Endothelial cell of umbilical vein (primary cell): ENCODE measurements at regions not wholly inside any gene's neighbourhood (a gene's known extent, or its start where the extent isn't known, plus 50 kb on each side); places are given as distances from the start of the nearest gene placed in this dataset.

Experiments
- BruUV-seq: library from RNA; stranded (reverse); fragments of 400-500 nt; replicated peaks from 2 replicates; lab custom pipeline; 2021; lab: Mats Ljungman, UMichigan
- CTCF ChIA-PET: fragments of 300-600, 350-600 bp; sonication (Branson Sonifier 250); formaldehyde crosslinking; loops from one replicate; lab custom pipeline; 2021; ENCODE audit warnings: antibody characterized with exemption, inconsistent platforms; lab: Charles Lee
- POLR2A ChIA-PET: fragments of 300-600, 350-600 bp; sonication (Branson Sonifier 250); formaldehyde crosslinking; loops from one replicate; lab custom pipeline; 2021; ENCODE audit warnings: antibody characterized with exemption, inconsistent platforms; lab: Charles Lee
- DNase-seq: peaks from one replicate; pipeline ENCODE4 v3.0.0-alpha.2; 2011; ENCODE audit warnings: low read depth, low spot score
- FAIRE-seq: peaks from 2 replicates; lab custom pipeline; 2011; peaks lifted over from hg19 to GRCh38; lab: Jason Lieb, UNC
- H2AFZ ChIP-seq: 2 replicates; pipeline ENCODE4 v1.6.0; 2012; ENCODE audit warnings: low read depth, low read length, control low read depth, inconsistent platforms
- H3K27ac ChIP-seq: 2 replicates; pipeline ENCODE4 v1.5.1; 2011; ENCODE audit warnings: low read depth, mild to moderate bottlenecking, control low read depth, low read length, moderate library complexity; ENCODE audit not compliant: insufficient read depth
- H3K27me3 ChIP-seq, 2 experiments: 2 replicates each; pipeline versions ENCODE4 v1.6.0 to v1.6.1; 2011; ENCODE audit warnings: low read length in 2 of 2, mixed read lengths in 1 of 2; ENCODE audit not compliant: control insufficient read depth in 2 of 2, insufficient read depth in 2 of 2
- H3K36me3 ChIP-seq, 2 experiments: 2 replicates in 1 of 2; 3 replicates in 1 of 2; pipeline ENCODE4 v1.5.1; 2011; ENCODE audit warnings: low read length in 2 of 2, mild to moderate bottlenecking in 1 of 2, moderate library complexity in 1 of 2; ENCODE audit not compliant: control insufficient read depth in 2 of 2, insufficient read depth in 2 of 2; ENCODE audit errors: extremely low read depth in 1 of 2
- H3K4me1 ChIP-seq: 3 replicates; pipeline ENCODE4 v1.5.1; 2011; ENCODE audit warnings: mild to moderate bottlenecking, low read length; ENCODE audit not compliant: control insufficient read depth, insufficient read depth; ENCODE audit errors: extremely low read depth
- H3K4me2 ChIP-seq: 2 replicates; pipeline ENCODE4 v1.6.1; 2011; ENCODE audit warnings: low read length, control low read depth, mixed read lengths; ENCODE audit not compliant: insufficient read depth
- H3K4me3 ChIP-seq, 3 experiments: fragments of 200-600 bp in 1 of 3; sonication (generic), shearing (Covaris generic) in 1 of 3; replicated peaks in 1 of 3; 2 replicates each; pipeline ENCODE4 v1.5.1; 2011 to 2016; ENCODE audit warnings: control low read depth in 3 of 3, low read length in 3 of 3, mild to moderate bottlenecking in 2 of 3, inconsistent platforms in 1 of 3, low read depth in 1 of 3, moderate library complexity in 1 of 3; ENCODE audit not compliant: insufficient read depth in 1 of 3
- H3K79me2 ChIP-seq: 2 replicates; pipeline ENCODE4 v1.6.0; 2012; ENCODE audit warnings: low read length, inconsistent platforms; ENCODE audit not compliant: control insufficient read depth, insufficient read depth
- H3K9ac ChIP-seq: replicated peaks from 2 replicates; pipeline ENCODE3; 2011; ENCODE audit warnings: low read length, control low read depth; ENCODE audit not compliant: insufficient read depth; ENCODE audit errors: extremely low read depth
- H3K9me1 ChIP-seq: replicated peaks from 3 replicates; pipeline ENCODE4 v1.6.0; 2011; ENCODE audit warnings: mild to moderate bottlenecking, low read length; ENCODE audit not compliant: control insufficient read depth, insufficient read depth; ENCODE audit errors: extremely low read depth
- H3K9me3 ChIP-seq: replicated peaks from 2 replicates; pipeline ENCODE4 v1.5.1; 2012; ENCODE audit warnings: low read length, inconsistent platforms; ENCODE audit not compliant: control insufficient read depth, insufficient read depth
- H4K20me1 ChIP-seq: replicated peaks from 2 replicates; pipeline ENCODE3; 2011; ENCODE audit warnings: mild to moderate bottlenecking, low read length; ENCODE audit not compliant: control insufficient read depth, insufficient read depth; ENCODE audit errors: extremely low read depth
- EZH2 ChIP-seq: IDR thresholded peaks from 2 replicates; pipeline ENCODE4 v1.6.1; 2012; ENCODE audit warnings: borderline replicate concordance, low read depth, mild to moderate bottlenecking, moderate library complexity, low read length, inconsistent platforms; ENCODE audit not compliant: severe bottlenecking
- FOS ChIP-seq: IDR thresholded peaks from 2 replicates; pipeline ENCODE4 v1.6.1; 2011; ENCODE audit warnings: mild to moderate bottlenecking, low read length, moderate library complexity, borderline replicate concordance; ENCODE audit not compliant: insufficient read depth
- JUN ChIP-seq: IDR thresholded peaks from 2 replicates; pipeline ENCODE4 v1.6.1; 2011; ENCODE audit warnings: borderline replicate concordance, low read depth; ENCODE audit not compliant: insufficient read length, insufficient read depth
- MAX ChIP-seq: IDR thresholded peaks from 2 replicates; pipeline ENCODE4 v1.6.1; 2011; ENCODE audit not compliant: insufficient read depth, insufficient read length
- POLR2A ChIP-seq: IDR thresholded peaks from 2 replicates; pipeline ENCODE4 v1.6.1; 2012; ENCODE audit warnings: low read depth, mild to moderate bottlenecking, control low read depth, low read length
- dilution Hi-C: fragments of 300-500 bp; cut with MboI; formaldehyde crosslinking; loops from one replicate; pipeline ENCODE4 v1.15.0; 2019; ENCODE audit warnings: low sequenced_read_pairs; ENCODE audit not compliant: extremely low pct_ligation_motif_present
- intact Hi-C: fragments of 100-400 bp; cut with micrococcal nuclease; formaldehyde crosslinking; loops from one replicate; pipeline ENCODE4 v1.10.0; 2022
- TF ChIP-seq, protein P1 (sequence below), 2 donors: IDR thresholded peaks; 1 replicate in 1 of 2; 2 replicates in 1 of 2; pipeline ENCODE4 v1.5.1; 2011; ENCODE audit warnings: low read length in 2 of 2, mild to moderate bottlenecking in 2 of 2, moderate library complexity in 2 of 2, control low read depth in 1 of 2, inconsistent platforms in 1 of 2, low read depth in 1 of 2; ENCODE audit not compliant: insufficient read depth in 1 of 2; ENCODE audit errors: extremely low read depth in 1 of 2

DNA sequence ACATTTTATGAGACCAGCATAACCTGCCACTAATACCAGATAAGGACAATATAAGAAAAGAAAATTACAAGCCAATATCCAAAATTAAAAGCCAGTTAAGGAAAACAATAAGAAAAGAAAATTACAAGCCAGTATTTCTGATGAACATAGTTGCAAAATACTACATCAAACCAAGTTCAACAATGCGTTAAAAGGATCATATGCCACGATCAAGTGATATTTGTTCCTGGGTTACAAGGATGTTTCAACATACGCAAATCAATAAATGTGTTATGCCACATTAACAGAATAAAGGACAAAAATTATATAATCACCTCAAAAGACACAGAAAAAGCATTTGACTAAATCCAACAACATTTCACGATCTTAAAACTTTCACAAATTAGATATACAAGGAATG, 431.9 kb downstream of the ELAVL2 start:
- Histone ChIP-seq H3K4me3 (no peak overlapping the region), H4K20me1 (no peaks in the 10 kb centered on the region), H3K4me2 (no peak overlapping the region), H2AFZ (no peak overlapping the region), H3K27ac (no peak overlapping the region), H3K9me1 (no peaks in the 10 kb centered on the region), H3K4me1 (no peaks in the 10 kb centered on the region), H3K9ac (no peak overlapping the region), H3K9me3 (no peaks in the 10 kb centered on the region), H3K79me2 (no peaks in the 10 kb centered on the region), H3K36me3 (no peaks in the 10 kb centered on the region), H3K27me3 (no peaks in the 10 kb centered on the region)
- FAIRE-seq (no peak), DNase-seq (no peak)
- dilution Hi-C loops (no loop called here), intact Hi-C loops (no loop called here)
- ChIA-PET POLR2A (no interaction called here), CTCF (no interaction called here)
- no TSS peak for BruUV-seq
- TF ChIP-seq JUN: no peak
- TF ChIP-seq MAX: no peak

- Histone ChIP-seq H3K9me1 (no peaks in the 10 kb centered on the region), H4K20me1 (no peaks in the 10 kb centered on the region), H3K27ac (no peak overlapping the region), H3K4me1 (no peaks in the 10 kb centered on the region), H3K9me3 (no peaks in the 10 kb centered on the region), H3K4me3 (no peak overlapping the region), H2AFZ (no peak overlapping the region), H3K27me3 (no peaks in the 10 kb centered on the region), H3K9ac (no peak overlapping the region), H3K36me3 (no peaks in the 10 kb centered on the region), H3K79me2 (no peaks in the 10 kb centered on the region), H3K4me2 (no peak overlapping the region)
- intact Hi-C loops: no loop called here
- TF ChIP-seq JUN (no peak), EZH2 (no peak), POLR2A (no peak), FOS (no peak), MAX (no peak)
- TF ChIP-seq, protein P1, sequence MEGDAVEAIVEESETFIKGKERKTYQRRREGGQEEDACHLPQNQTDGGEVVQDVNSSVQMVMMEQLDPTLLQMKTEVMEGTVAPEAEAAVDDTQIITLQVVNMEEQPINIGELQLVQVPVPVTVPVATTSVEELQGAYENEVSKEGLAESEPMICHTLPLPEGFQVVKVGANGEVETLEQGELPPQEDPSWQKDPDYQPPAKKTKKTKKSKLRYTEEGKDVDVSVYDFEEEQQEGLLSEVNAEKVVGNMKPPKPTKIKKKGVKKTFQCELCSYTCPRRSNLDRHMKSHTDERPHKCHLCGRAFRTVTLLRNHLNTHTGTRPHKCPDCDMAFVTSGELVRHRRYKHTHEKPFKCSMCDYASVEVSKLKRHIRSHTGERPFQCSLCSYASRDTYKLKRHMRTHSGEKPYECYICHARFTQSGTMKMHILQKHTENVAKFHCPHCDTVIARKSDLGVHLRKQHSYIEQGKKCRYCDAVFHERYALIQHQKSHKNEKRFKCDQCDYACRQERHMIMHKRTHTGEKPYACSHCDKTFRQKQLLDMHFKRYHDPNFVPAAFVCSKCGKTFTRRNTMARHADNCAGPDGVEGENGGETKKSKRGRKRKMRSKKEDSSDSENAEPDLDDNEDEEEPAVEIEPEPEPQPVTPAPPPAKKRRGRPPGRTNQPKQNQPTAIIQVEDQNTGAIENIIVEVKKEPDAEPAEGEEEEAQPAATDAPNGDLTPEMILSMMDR (IDR thresholded peaks at IDR 0.05; ENCODE audit: extremely low read depth in 1 of 2, insufficient read depth in 1 of 2, low read depth in 1 of 2, low read length in 2 of 2): no peak
- CTCF ChIA-PET: no interaction called here
- POLR2A ChIA-PET: no interaction called here
- FAIRE-seq (no peak), DNase-seq (no peak)
- dilution Hi-C loops: no loop called here
- BruUV-seq: no TSS peak
These were observed 417.2 kb downstream of the ELAVL2 start for GRCh38 chr9:23408874-23409273.
